GM21526 (cell line): ENCODE measurements at regions not wholly inside any gene's neighbourhood (a gene's known extent, or its start where the extent isn't known, plus 50 kb on each side); places are given as distances from the start of the nearest gene placed in this dataset.
"Not testable (repeated sequence)": the region's sequence is repeated elsewhere in the genome, so short reads cannot be mapped to it uniquely, and the experiment has no call there.

Experiments
- ATAC-seq: cut with Tn5 transposase; IDR thresholded peaks from one replicate; pipeline ENCODE4 v1.9.1; 2021; ENCODE audit warnings: moderate library complexity; ENCODE audit not compliant: unreplicated experiment, low FRiP score

DNA sequence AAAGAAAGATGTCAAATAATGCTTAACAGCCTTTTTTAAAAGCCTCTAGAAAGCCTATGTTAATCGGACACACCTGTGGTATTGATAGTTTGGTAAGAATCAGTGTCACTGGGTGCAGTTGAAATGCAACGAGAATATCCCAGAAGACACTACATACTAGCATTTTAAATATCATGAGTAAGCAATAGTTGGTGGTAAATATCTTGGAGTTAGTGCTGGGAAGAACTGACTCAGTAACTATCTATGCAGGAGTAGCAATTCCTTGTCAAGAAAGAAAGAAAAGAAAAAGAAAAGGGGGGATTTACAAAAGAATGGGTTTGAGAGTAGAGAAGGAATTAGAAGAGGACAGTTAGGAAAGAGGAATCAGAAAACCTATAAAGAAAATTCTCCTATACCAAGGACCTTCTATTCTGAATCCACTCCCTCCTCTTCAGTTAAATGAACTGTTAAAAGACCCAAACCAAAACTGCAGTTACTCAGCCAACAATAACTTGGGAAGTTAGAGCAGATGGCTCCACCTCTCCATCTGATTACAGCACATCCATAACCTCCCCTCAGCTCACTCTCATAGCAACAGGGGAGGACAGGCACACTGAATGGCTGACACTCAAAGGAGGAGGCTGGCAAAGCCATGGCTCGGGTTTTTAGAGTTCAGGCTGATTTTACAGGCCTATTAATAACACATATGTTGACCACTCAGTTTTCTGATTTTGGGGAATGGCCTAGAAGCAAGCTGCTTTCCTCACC, 207.6 kb upstream of the MDFIC2 start:
- ATAC-seq = no peak

DNA sequence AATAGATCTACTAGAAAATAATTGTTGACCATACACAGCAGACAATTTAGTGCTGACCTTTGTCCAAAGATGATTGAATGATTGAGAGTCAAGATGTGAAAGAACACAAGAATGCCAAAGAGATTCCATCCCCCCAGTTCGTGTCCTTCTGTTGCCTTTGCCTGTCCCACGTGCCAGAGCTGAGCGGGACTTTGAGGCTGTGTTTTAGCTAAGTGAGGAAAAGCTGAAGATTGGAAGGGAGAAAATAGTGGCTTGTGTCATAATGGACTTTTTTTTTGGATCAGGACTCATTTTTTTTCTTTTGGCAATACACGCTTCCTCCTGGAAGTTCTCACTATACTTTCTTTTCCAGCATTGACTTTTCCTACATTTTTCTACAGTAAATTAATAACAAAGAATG, 206.6 kb upstream of the MDFIC2 start:
- no peak for ATAC-seq

- no peak for ATAC-seq
Measured at GRCh38 chr3:70518356-70518755, 205.9 kb upstream of the MDFIC2 start.

GRCh38 chr3:70517124-70517890, 204.9 kb upstream of the MDFIC2 start:
- no peak for ATAC-seq

- ATAC-seq = no peak
Measured at GRCh38 chr3:70516076-70516475, 203.6 kb upstream of the MDFIC2 start.

DNA sequence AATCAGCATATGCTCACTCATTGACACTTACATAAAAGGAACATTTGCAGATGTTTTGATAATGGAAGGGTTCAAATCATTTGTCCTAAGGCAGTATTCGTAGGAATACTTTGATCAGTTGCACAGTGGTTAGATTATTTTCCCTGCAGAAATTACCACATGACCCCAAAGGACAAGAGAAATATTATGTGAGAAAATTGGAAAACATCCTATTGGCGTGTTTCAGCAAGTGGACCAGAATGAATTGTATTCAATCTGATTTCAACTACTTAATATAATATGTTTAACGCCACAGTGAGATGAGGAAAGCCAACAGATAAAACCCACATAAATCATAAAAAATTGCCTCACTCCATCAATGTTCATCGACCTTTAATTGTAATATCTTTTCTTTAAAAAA, 195.0 kb upstream of the MDFIC2 start:
- no peak for ATAC-seq

GRCh38 chr3:70506775-70507174, 194.3 kb upstream of the MDFIC2 start:
- no peak for ATAC-seq

- no peak for ATAC-seq
Measured at GRCh38 chr3:70501561-70501960, 189.1 kb upstream of the MDFIC2 start.

DNA sequence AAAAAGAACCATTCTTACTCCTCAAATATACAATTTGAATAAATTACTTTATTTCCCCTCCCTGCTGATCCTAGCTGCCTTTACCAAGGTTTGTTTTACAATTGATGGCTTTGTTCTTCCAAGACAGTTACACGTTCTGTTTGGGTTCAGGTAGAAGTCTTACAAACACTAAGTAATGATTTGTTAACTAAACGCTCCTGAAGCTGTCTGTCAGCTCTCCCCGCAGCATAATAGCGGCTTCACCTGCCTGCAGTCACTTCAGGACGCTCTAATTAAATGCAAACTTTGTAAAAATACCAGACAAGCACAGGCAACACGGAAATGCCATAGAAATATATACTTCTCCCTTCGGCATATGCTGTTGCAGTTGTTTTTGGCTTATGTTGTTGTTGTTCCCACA, 176.4 kb upstream of the MDFIC2 start:
- no peak for ATAC-seq

GRCh38 chr3:70488131-70488530, 175.7 kb upstream of the MDFIC2 start:
- ATAC-seq = no peak

DNA sequence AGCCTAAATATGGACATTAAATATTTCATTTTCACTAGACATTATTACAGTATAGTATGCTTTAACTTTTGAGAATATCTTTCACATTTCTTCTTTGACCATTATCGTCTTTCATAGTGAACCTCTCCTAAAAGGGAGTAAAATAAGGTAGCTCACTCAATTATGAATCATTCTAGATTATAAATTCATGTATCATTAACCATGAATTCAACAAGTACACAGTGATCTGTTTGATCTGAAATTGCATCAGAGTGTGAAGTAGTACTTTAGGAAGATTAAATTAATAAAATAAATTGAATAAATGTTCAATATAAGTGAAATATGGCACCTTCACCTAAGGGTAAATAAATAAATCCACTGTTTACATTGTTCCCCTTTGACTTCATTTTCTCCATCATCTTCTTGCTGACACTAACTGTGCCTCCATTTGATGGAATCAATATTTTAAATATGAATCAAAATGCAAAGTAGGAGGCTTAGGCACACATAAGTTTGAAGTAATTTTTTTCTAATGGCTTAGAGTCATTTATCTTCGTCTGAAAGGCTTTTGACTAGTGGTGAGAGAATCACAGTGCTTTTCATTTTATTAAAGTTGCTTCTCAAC, 174.1 kb upstream of the MDFIC2 start:
- ATAC-seq = no peak

- ATAC-seq = no peak
Measured at GRCh38 chr3:70476174-70476573, 163.7 kb upstream of the MDFIC2 start.

DNA sequence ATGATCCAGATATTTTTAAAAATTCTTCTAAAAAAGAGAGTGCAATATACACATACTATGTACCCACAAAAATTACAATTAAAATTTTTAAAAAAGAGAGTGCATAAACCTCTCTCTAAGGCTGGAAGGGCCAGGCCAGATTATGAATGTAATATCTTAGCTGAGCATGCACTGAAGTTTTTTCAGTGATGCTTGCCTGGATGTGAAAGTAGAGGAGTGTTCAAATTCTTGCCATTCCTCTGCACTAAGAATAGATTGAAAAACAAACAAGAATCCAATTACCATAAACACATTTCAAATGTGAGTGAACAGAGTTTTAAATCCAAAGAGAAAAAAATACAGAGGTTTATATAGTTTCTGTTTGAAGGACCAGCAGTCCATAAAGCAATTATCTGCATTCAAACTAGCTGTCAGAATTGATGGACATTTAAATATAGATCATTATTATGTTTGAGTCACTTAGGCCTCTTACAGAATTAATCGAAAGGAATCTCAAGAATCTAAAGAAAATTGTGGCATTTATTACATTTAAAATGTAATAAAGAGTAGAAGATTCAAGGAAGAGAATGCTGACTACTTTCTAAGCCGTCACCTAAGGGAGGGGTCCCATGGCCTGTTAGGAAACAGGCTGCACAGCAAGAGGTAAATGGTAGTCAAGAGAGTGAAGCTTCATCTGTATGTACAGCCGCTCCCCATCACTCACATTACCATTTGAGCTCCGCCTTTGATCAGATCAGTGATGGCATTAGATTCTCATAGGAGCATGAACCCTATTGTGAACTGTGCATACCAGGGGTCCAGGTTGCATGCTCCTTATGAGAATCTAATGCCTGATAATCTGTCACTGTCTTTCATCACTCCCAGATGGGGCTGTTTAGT, 159.3 kb upstream of the MDFIC2 start:
- ATAC-seq = no peak

- ATAC-seq = no peak
Measured at GRCh38 chr3:70466096-70466495, 153.7 kb upstream of the MDFIC2 start.

- no peak for ATAC-seq
Measured at GRCh38 chr3:70464876-70465275, 152.4 kb upstream of the MDFIC2 start.

- ATAC-seq = no peak
Measured at GRCh38 chr3:70464465-70464864, 152.0 kb upstream of the MDFIC2 start.

GRCh38 chr3:70450220-70450619, 137.8 kb upstream of the MDFIC2 start:
- ATAC-seq = not testable (repeated sequence)

DNA sequence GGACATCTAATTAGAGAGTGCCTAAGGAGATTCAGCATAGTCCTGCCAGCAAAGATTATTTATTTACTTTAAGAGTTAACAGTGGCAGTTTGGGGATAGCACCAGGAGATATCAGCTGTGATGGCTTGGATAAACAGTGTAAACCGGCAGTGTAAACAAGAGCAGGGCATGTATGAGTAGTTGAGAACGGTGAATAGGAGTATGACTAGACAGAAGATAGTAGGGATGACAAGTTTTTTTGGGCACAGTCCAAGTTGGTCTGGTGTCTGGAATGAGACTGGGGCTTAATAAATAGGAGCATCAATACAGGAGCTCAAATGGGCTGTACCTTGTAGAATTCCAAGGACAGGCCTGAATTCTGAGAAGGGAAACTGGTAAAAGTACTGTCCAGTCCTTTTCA, 123.0 kb upstream of the MDFIC2 start:
- not testable (repeated sequence) for ATAC-seq

GRCh38 chr3:70433091-70433490, 120.7 kb upstream of the MDFIC2 start:
- ATAC-seq = no peak

DNA sequence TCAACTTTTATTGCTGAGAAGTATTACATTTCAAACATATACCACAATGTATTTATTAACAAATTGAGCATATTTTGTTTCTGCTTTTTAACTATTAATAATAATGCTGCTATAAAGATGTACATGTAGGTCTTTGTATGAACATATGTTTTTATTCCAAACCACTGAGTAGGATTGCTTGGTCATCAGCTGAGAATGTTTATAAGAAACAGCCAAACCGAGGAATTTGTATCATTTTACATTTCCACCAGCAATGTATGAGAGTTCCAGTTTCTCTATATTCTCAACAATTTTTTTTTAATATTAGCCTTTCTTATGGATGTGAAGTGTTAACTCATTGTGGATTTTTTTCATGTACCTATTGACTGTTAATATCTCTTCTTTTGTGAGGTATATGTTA, 119.5 kb upstream of the MDFIC2 start:
- ATAC-seq = no peak

- no peak for ATAC-seq
Measured at GRCh38 chr3:70426071-70426470, 113.6 kb upstream of the MDFIC2 start.
